ENCODE measurements at regions not wholly inside any gene's neighbourhood (a gene's known extent, or its start where the extent isn't known, plus 50 kb on each side); places are given as distances from the start of the nearest gene placed in this dataset.
"Not testable (repeated sequence)": the region's sequence is repeated elsewhere in the genome, so short reads cannot be mapped to it uniquely, and the experiment has no call there.

GRCh38 chr6:43930440-43931154 is 160.6 kb downstream of the VEGFA start:
- DNase-seq (ENCODE audit: low read depth), result no peak
- Histone ChIP-seq H3K27me3 (ENCODE audit: control insufficient read depth, insufficient read depth, low read length) (no peaks in the 10 kb centered on the region), H3K4me3 (ENCODE audit: low read depth, low read length) (no peak overlapping the region), H3K36me3 (ENCODE audit: control insufficient read depth, insufficient read depth, low read length) (no peaks in the 10 kb centered on the region)
- no peak for TF ChIP-seq CTCF (IDR thresholded peaks at IDR 0.05; ENCODE audit: insufficient read depth, low read length, poor library complexity, severe bottlenecking)

GRCh38 chr6:43929511-43929910 is 159.5 kb downstream of the VEGFA start:
- Histone ChIP-seq H3K36me3 (ENCODE audit: control insufficient read depth, insufficient read depth, low read length) (no peaks in the 10 kb centered on the region), H3K4me3 (ENCODE audit: low read depth, low read length) (no peak overlapping the region), H3K27me3 (ENCODE audit: control insufficient read depth, insufficient read depth, low read length) (no peaks in the 10 kb centered on the region)
- no peak for TF ChIP-seq CTCF (IDR thresholded peaks at IDR 0.05; ENCODE audit: insufficient read depth, low read length, poor library complexity, severe bottlenecking)
- DNase-seq (ENCODE audit: low read depth), result no peak

GRCh38 chr6:43927532-43928210 is 157.7 kb downstream of the VEGFA start:
- Histone ChIP-seq H3K4me3 (ENCODE audit: low read depth, low read length) (no peak overlapping the region), H3K27me3 (ENCODE audit: control insufficient read depth, insufficient read depth, low read length) (no peaks in the 10 kb centered on the region), H3K36me3 (ENCODE audit: control insufficient read depth, insufficient read depth, low read length) (no peaks in the 10 kb centered on the region)
- DNase-seq (ENCODE audit: low read depth), result no peak
- no peak for TF ChIP-seq CTCF (IDR thresholded peaks at IDR 0.05; ENCODE audit: insufficient read depth, low read length, poor library complexity, severe bottlenecking)

GRCh38 chr6:43926634-43927531 is 156.9 kb downstream of the VEGFA start:
- Histone ChIP-seq H3K27me3 (ENCODE audit: control insufficient read depth, insufficient read depth, low read length) (no peaks in the 10 kb centered on the region), H3K4me3 (ENCODE audit: low read depth, low read length) (no peak overlapping the region), H3K36me3 (ENCODE audit: control insufficient read depth, insufficient read depth, low read length) (no peaks in the 10 kb centered on the region)
- peak; percentile 95 for DNase-seq (ENCODE audit: low read depth)
- TF ChIP-seq CTCF (IDR thresholded peaks at IDR 0.05; ENCODE audit: insufficient read depth, low read length, poor library complexity, severe bottlenecking), result no peak

GRCh38 chr6:43925636-43926139 is 155.7 kb downstream of the VEGFA start:
- DNase-seq (ENCODE audit: low read depth); H3K36me3 ChIP-seq (ENCODE audit: control insufficient read depth, insufficient read depth, low read length); H3K27me3 ChIP-seq (ENCODE audit: control insufficient read depth, insufficient read depth, low read length); H3K4me3 ChIP-seq (ENCODE audit: low read depth, low read length): not testable (repeated sequence)

- Histone ChIP-seq H3K4me3 (ENCODE audit: low read depth, low read length) (no peak overlapping the region), H3K27me3 (ENCODE audit: control insufficient read depth, insufficient read depth, low read length) (no peaks in the 10 kb centered on the region), H3K36me3 (ENCODE audit: control insufficient read depth, insufficient read depth, low read length) (no peaks in the 10 kb centered on the region)
- no peak for TF ChIP-seq CTCF (IDR thresholded peaks at IDR 0.05; ENCODE audit: insufficient read depth, low read length, poor library complexity, severe bottlenecking)
- DNase-seq (ENCODE audit: low read depth), result no peak
These were observed 154.3 kb downstream of the VEGFA start for GRCh38 chr6:43924222-43924702.
